ENCODE measurements at regions not wholly inside any gene's neighbourhood (a gene's known extent, or its start where the extent isn't known, plus 50 kb on each side); places are given as distances from the start of the nearest gene placed in this dataset.

GRCh38 chr14:100435459-100435858 lies 112.3 kb downstream of the SLC25A47 start:
- no peak overlapping the region for H3K14ac ChIP-seq (ENCODE audit: insufficient read length)
- no peaks in the 10 kb centered on the region for H3K9me3 ChIP-seq (ENCODE audit: insufficient read depth in 2 of 2, low read depth in 1 of 2, low read length in 1 of 2)
- ChIA-PET CTCF (ENCODE audit: partially characterized antibody) (interaction anchor here (0.6 to 8.2 kb wide), 14 partner anchors 9 to 218 kb away, joined by 3 to 73 read pairs (median 6); no protein-coding TSS in a partner anchor), POLR2A (ENCODE audit: partially characterized antibody) (interaction anchor here (1.1 kb wide), 1 partner anchor 9 kb away, joined by 3 read pairs; no protein-coding TSS in a partner anchor)
- no peaks in the 10 kb centered on the region; the same call in 1 of the 2 replicates for H3K79me1 ChIP-seq (ENCODE audit: low read depth, low read length)
- no peak overlapping the region for H2AK5ac ChIP-seq (ENCODE audit: low read depth, low read length)
- no peak for FAIRE-seq
- no peak overlapping the region for H2AFZ ChIP-seq (ENCODE audit: low read length)
- H3K36me3 ChIP-seq (ENCODE audit: control insufficient read depth in 2 of 4, insufficient read depth in 4 of 4, low read length in 3 of 4) = no peaks in the 10 kb centered on the region
- H2BK12ac ChIP-seq (ENCODE audit: low read depth, low read length) = no peak overlapping the region
- H3K56ac ChIP-seq (replicated peaks; ENCODE audit: insufficient read length, low read depth, low read length) = no peak overlapping the region
- no peak overlapping the region for H2BK15ac ChIP-seq (ENCODE audit: low read length)
- no peak for DNase-seq (ENCODE audit: low read depth in 1 of 2, low spot score in 2 of 2)
- no peak overlapping the region for H3K27ac ChIP-seq (ENCODE audit: low read depth, low read length)
- no peaks in the 10 kb centered on the region for H3K27me3 ChIP-seq (replicated peaks in 1 of 4; ENCODE audit: control insufficient read depth in 3 of 4, extremely low read depth in 1 of 4, insufficient read depth in 3 of 4, low read length in 3 of 4)
- H2BK120ac ChIP-seq (replicated peaks; ENCODE audit: low read depth, low read length) = no peak overlapping the region
- H3K23ac ChIP-seq (ENCODE audit: insufficient read length) = no peak overlapping the region
- no peak overlapping the region for H4K8ac ChIP-seq (ENCODE audit: extremely low read depth, insufficient read depth, low read length)
- H3K4me1 ChIP-seq (replicated peaks in 1 of 4; ENCODE audit: control insufficient read depth in 3 of 4, insufficient read depth in 4 of 4, low read length in 3 of 4) = peaks cover 0 to 3% (median 0%) of the 10 kb centered on the region in 4 experiments; a peak in 1 of 7 replicates
- H2BK20ac ChIP-seq (ENCODE audit: low read length) = no peak overlapping the region
- no peak overlapping the region for H4K5ac ChIP-seq (ENCODE audit: insufficient read length, low read depth, low read length)
- H3K4ac ChIP-seq (replicated peaks; ENCODE audit: insufficient read length, low read depth, low read length) = no peak overlapping the region
- no peak overlapping the region for H3K18ac ChIP-seq (ENCODE audit: extremely low read depth, low read length)
- WGBS, 2 experiments (ENCODE audit: extremely low coverage in 1 of 2, insufficient coverage in 1 of 2, insufficient read length in 1 of 2, insufficient replicate concordance in 2 of 2, low coverage in 1 of 2, low lambda C conversion rate in 2 of 2, missing lambda C conversion rate in 1 of 2) = 87% methylated on average over 3 of the region's 3 CpGs; no CpG with 5 or more reads in 1 of the 2 experiments
- no peak overlapping the region for H3K4me3 ChIP-seq (ENCODE audit: extremely low read depth in 1 of 4, insufficient read depth in 2 of 4, low read depth in 3 of 4, low read length in 4 of 4)
- H3K23me2 ChIP-seq (ENCODE audit: low read depth, low read length) = no peaks in the 10 kb centered on the region
- H3K79me2 ChIP-seq (ENCODE audit: control insufficient read depth in 1 of 2, insufficient read depth in 2 of 2, low read length in 2 of 2) = no peaks in the 10 kb centered on the region
- H4K91ac ChIP-seq (replicated peaks; ENCODE audit: insufficient read length, low read length) = no peak overlapping the region
- no peak overlapping the region for H2BK5ac ChIP-seq (ENCODE audit: low read depth, low read length)
- no peaks in the 10 kb centered on the region for H4K20me1 ChIP-seq (replicated peaks in 1 of 2; ENCODE audit: control insufficient read depth in 1 of 2, insufficient read depth in 2 of 2, low read length in 2 of 2)
- no peak overlapping the region for H3K4me2 ChIP-seq (ENCODE audit: insufficient read depth in 1 of 2, low read depth in 2 of 2, low read length in 2 of 2)
- H3K9ac ChIP-seq (replicated peaks in 1 of 4; ENCODE audit: extremely low read depth in 1 of 4, low read depth in 3 of 4, low read length in 3 of 4) = no peak overlapping the region
- TF ChIP-seq CTBP2 (IDR thresholded peaks at IDR 0.05; ENCODE audit: borderline replicate concordance, insufficient read depth, insufficient read length, low read length) = no peak
- TF ChIP-seq KDM5A (IDR thresholded peaks at IDR 0.05; ENCODE audit: low read length) = no peak
- no peak for TF ChIP-seq GABPA (IDR thresholded peaks at IDR 0.05; ENCODE audit: borderline replicate concordance, insufficient read depth, low read length)
- no peak for TF ChIP-seq RXRA (IDR thresholded peaks at IDR 0.05; ENCODE audit: insufficient read depth, low read depth, low read length)
- TF ChIP-seq POLR2A (IDR thresholded peaks at IDR 0.05; ENCODE audit: control extremely low read depth in 1 of 2, low read depth in 2 of 2, low read length in 2 of 2) = no peak
- TF ChIP-seq ATF2 (IDR thresholded peaks at IDR 0.05; ENCODE audit: low read length) = no peak
- no peak for TF ChIP-seq SIRT6 (IDR thresholded peaks at IDR 0.05; ENCODE audit: low read length)
- TF ChIP-seq SAP30 (IDR thresholded peaks at IDR 0.05; ENCODE audit: insufficient read depth, insufficient replicate concordance, low read length) = no peak
- TF ChIP-seq FOSL1 (IDR thresholded peaks at IDR 0.05; ENCODE audit: insufficient read depth, low read depth, low read length) = no peak
- no peak for TF ChIP-seq RAD21 (IDR thresholded peaks at IDR 0.05 in 1 of 2, conservative IDR thresholded peaks at IDR 0.05 in 1 of 2; ENCODE audit: low read depth in 2 of 2, low read length in 2 of 2)
- no peak for TF ChIP-seq KDM4A (IDR thresholded peaks at IDR 0.05; ENCODE audit: low read depth, low read length, severe bottlenecking)

Data from H1 (cell line).